ENCODE measurements at regions not wholly inside any gene's neighbourhood (a gene's known extent, or its start where the extent isn't known, plus 50 kb on each side); places are given as distances from the start of the nearest gene placed in this dataset.

- TF ChIP-seq CTCF (IDR thresholded peaks at IDR 0.05) (no peak), POLR2A (IDR thresholded peaks at IDR 0.05) (no peak)
Measured at GRCh38 chr6:168856914-168857313, 396.7 kb downstream of the THBS2 start.
